ENCODE measurements at regions not wholly inside any gene's neighbourhood (a gene's known extent, or its start where the extent isn't known, plus 50 kb on each side); places are given as distances from the start of the nearest gene placed in this dataset.

DNA sequence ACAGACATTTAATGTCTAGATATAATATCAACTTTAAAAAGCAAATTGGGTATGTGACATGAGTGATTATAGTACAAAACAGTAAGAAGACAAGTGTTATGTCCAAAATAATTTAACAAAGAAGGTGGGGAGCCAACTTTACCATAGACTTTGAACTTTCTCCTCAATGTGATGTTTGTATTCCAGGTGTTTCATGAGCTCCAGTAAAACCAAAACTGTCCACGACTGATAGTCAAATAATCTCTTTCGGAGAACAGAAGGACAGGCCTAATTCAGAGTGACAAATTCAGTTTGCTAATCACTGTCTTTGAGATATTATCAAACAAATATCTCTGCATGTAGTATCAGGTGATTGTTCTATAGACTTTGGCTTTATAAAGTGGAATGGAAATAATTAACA is 1112.6 kb downstream of the SLC6A15 start:
- no peak overlapping the region for H3K4me3 ChIP-seq (replicated peaks; ENCODE audit: low read depth, low read length)
- no peak for DNase-seq (ENCODE audit: low read depth)
- TF ChIP-seq, protein P1, sequence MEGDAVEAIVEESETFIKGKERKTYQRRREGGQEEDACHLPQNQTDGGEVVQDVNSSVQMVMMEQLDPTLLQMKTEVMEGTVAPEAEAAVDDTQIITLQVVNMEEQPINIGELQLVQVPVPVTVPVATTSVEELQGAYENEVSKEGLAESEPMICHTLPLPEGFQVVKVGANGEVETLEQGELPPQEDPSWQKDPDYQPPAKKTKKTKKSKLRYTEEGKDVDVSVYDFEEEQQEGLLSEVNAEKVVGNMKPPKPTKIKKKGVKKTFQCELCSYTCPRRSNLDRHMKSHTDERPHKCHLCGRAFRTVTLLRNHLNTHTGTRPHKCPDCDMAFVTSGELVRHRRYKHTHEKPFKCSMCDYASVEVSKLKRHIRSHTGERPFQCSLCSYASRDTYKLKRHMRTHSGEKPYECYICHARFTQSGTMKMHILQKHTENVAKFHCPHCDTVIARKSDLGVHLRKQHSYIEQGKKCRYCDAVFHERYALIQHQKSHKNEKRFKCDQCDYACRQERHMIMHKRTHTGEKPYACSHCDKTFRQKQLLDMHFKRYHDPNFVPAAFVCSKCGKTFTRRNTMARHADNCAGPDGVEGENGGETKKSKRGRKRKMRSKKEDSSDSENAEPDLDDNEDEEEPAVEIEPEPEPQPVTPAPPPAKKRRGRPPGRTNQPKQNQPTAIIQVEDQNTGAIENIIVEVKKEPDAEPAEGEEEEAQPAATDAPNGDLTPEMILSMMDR (IDR thresholded peaks at IDR 0.05; ENCODE audit: low read length, missing control alignments), result no peak

DNA sequence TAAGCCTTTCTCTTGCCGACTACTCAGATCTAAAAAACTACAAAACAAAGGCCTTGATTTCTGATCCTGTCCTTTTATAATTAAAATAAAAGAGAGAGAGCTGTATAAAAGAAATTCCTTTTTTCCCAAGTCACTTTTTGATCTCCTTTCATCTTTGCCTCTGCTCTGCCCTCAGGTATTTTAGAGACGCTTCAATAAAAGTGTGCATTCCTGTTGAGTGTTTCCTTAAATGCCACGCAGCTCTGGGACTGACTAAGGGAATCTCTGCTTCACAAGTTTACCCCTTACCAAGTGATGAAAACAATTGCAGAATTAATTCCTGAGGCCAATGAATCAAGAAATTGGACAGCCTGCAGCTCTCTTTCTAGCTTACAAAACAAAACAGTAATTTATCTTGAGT is 1109.8 kb downstream of the TMTC2 start:
- TF ChIP-seq, protein P1 (IDR thresholded peaks at IDR 0.05; ENCODE audit: low read length, missing control alignments), result no peak
- no peak overlapping the region for H3K4me3 ChIP-seq (replicated peaks; ENCODE audit: low read depth, low read length)
- no peak for DNase-seq (ENCODE audit: low read depth)

DNA sequence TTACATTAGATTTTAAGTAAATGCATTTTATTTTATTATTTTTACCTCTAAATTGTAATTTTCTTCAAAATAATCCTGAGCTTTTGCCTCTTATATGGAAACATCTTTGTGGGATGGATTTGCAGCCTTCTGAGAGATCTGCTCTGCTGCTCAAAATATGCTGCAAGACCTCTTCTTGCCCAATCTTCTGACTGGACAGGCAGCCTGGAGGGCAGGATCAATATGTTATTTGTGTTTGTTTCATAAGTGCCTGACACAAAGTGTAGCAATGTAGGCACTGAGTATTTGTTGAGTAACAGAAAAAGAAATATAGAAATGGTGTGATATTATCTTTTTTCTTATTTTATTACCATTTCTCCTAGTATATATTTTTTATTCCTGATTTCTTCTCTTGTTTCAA is 1106.9 kb downstream of the TMTC2 start:
- no peak for DNase-seq (ENCODE audit: low read depth)
- TF ChIP-seq, protein P1 (IDR thresholded peaks at IDR 0.05; ENCODE audit: low read length, missing control alignments), result no peak
- no peak overlapping the region for H3K4me3 ChIP-seq (replicated peaks; ENCODE audit: low read depth, low read length)

DNA sequence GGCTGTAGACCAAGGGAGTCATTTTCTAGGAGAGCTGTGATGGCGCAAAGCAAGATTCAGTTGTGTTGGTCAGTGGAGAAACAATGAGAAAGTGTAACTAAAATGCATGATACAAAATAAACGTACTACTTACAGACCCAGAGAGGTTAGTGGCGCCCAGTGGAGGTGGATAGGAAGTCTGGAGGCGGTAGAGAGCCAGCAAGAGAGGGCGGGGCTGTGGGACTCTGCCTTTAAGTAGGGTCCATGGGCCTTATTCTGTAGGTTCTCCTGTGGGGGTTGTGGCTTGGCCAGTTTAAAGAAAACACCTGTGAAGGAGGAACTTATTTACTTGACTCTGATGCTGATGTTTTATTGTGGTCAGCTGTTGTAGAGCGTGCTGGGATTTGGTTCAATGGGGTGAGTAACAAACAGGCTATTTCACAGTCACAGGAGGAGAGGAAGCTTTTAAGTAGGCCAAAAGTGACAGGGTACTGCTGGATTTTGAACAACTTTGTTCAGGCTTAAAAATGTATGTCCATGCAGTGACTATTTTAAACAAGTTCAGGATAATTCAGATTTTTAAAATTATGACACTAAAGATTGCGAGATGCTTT is 1097.7 kb downstream of the TMTC2 start:
- DNase-seq (ENCODE audit: low read depth), result no peak
- TF ChIP-seq, protein P1 (IDR thresholded peaks at IDR 0.05; ENCODE audit: low read length, missing control alignments), result no peak
- no peak overlapping the region for H3K4me3 ChIP-seq (replicated peaks; ENCODE audit: low read depth, low read length)

DNA sequence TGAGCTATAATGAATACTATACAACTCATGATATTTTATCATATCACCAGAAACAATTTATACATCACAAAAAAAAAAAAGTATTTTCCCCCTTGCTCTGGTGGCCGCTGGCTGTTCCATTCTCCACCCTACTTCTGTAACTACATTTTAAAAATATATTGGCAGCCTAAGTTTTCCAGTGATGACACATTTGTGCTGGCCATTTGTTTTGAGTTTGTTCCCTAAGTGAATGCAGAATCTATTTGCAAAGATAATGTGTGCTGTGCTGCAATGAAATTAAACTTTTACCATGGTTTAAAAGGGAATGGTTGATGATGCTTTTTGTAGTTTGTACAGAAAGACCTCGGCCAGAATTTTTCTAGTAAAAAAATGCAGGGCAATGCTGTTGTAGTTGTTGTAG is 1092.8 kb downstream of the TMTC2 start:
- TF ChIP-seq, protein P1 (IDR thresholded peaks at IDR 0.05; ENCODE audit: low read length, missing control alignments), result no peak
- no peak for DNase-seq (ENCODE audit: low read depth)
- H3K4me3 ChIP-seq (replicated peaks; ENCODE audit: low read depth, low read length), result no peak overlapping the region

DNA sequence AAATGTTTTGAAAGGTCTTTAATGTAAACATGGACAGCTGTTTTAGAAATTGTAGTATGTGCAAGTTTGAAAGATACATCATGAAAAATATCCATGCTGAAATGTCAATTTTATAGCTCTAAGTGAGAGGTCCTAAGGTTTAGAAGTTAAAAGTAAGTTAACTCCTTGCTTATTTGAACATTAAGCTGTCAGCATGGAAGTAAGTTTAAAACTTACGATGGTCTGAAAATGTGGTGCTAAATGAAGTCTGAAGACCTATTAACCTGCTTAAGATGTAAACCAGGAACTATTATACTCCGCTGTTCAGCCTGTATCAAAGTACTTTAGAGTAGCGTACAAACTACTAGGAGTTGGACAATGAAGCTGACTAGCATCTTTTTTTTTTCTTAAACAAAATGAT is 1082.4 kb downstream of the TMTC2 start:
- DNase-seq (ENCODE audit: low read depth), result no peak
- no peak overlapping the region for H3K4me3 ChIP-seq (replicated peaks; ENCODE audit: low read depth, low read length)
- TF ChIP-seq, protein P1 (IDR thresholded peaks at IDR 0.05; ENCODE audit: low read length, missing control alignments), result no peak

DNA sequence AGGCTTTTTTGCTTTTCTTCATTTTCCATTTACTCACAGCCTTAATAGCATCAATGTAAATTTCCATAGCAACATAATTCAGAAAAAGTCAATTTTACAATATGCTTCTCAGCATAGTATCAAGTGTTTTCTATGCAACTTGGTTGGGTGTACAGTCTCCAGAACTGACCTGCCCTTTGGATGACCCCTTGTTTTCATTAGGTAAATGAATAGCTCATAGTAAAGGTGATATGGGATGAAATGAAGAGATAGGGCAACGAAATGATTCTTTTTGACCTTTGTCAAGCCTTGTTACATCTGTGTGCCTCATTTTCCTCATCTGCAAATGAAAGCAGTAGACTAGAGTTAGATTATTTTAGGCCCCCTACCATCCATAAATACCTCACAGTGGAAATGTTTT is 1081.0 kb downstream of the TMTC2 start:
- DNase-seq (ENCODE audit: low read depth), result no peak
- H3K4me3 ChIP-seq (replicated peaks; ENCODE audit: low read depth, low read length), result no peak overlapping the region
- TF ChIP-seq, protein P1 (IDR thresholded peaks at IDR 0.05; ENCODE audit: low read length, missing control alignments), result no peak
